ENCODE measurements at regions not wholly inside any gene's neighbourhood (a gene's known extent, or its start where the extent isn't known, plus 50 kb on each side); places are given as distances from the start of the nearest gene placed in this dataset.
"Not testable (repeated sequence)": the region's sequence is repeated elsewhere in the genome, so short reads cannot be mapped to it uniquely, and the experiment has no call there.

GRCh38 chr1:215287362-215287761 lies 204.8 kb downstream of the KCNK2 start:
- H3K27me3 Mint-ChIP-seq (ENCODE audit: low read depth): no peaks in the 10 kb centered on the region
- H3K4me3 Mint-ChIP-seq: no peak overlapping the region
- no peak for DNase-seq
- no peaks in the 10 kb centered on the region for H3K4me1 Mint-ChIP-seq (ENCODE audit: low read depth)
- H3K9me3 Mint-ChIP-seq: no peaks in the 10 kb centered on the region
- CTCF ChIA-PET: no interaction called here
- intact Hi-C loops (cut with micrococcal nuclease): no loop called here
- H3K36me3 Mint-ChIP-seq (ENCODE audit: low read depth): no peaks in the 10 kb centered on the region
- H3K27ac Mint-ChIP-seq: no peak overlapping the region

- CTCF ChIA-PET: no interaction called here
- H3K36me3 Mint-ChIP-seq (ENCODE audit: low read depth): no peaks in the 10 kb centered on the region
- intact Hi-C loops (cut with micrococcal nuclease): no loop called here
- no peaks in the 10 kb centered on the region for H3K4me1 Mint-ChIP-seq (ENCODE audit: low read depth)
- no peak overlapping the region for H3K4me3 Mint-ChIP-seq
- H3K9me3 Mint-ChIP-seq: peaks cover 7% of the 10 kb centered on the region
- no peaks in the 10 kb centered on the region for H3K27me3 Mint-ChIP-seq (ENCODE audit: low read depth)
- no peak for DNase-seq
- no peak overlapping the region for H3K27ac Mint-ChIP-seq
These were observed 207.5 kb downstream of the KCNK2 start for GRCh38 chr1:215290018-215290417.

GRCh38 chr1:215292932-215293331 lies 210.4 kb downstream of the KCNK2 start:
- Mint-ChIP-seq H3K9me3 (peaks cover 9% of the 10 kb centered on the region), H3K27me3 (ENCODE audit: low read depth) (no peaks in the 10 kb centered on the region), H3K4me1 (ENCODE audit: low read depth) (no peaks in the 10 kb centered on the region), H3K36me3 (ENCODE audit: low read depth) (no peaks in the 10 kb centered on the region), H3K4me3 (no peak overlapping the region), H3K27ac (no peak overlapping the region)
- CTCF ChIA-PET: no interaction called here
- DNase-seq: no peak
- intact Hi-C loops (cut with micrococcal nuclease): no loop called here

DNA sequence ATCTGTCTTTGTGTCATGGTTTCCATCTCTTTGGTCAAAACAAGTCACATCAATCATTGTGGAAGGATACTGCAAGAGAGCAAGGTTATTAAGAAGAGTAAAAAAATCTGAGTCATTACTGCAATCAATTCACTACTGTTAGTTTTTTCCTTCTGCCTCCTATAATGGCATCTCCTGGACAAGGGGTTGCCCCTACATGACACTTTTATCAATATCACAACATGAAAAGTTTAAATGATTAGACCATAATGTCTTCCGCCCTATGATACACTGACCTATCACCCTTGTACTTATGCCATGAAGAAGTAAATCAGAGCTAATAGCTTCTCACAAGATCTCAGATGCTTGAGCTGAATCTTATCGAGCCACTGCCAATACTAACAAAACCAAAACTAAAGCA lies 223.9 kb downstream of the KCNK2 start:
- Mint-ChIP-seq H3K4me3 (no peak overlapping the region), H3K36me3 (ENCODE audit: low read depth) (no peaks in the 10 kb centered on the region), H3K4me1 (ENCODE audit: low read depth) (no peaks in the 10 kb centered on the region), H3K9me3 (no peaks in the 10 kb centered on the region), H3K27ac (no peak overlapping the region), H3K27me3 (ENCODE audit: low read depth) (no peaks in the 10 kb centered on the region)
- DNase-seq: no peak
- CTCF ChIA-PET: interaction anchor here (0.7 kb wide), 1 partner anchor 222 kb away, joined by 3 read pairs; no protein-coding TSS in a partner anchor
- intact Hi-C loops (cut with micrococcal nuclease): no loop called here

DNA sequence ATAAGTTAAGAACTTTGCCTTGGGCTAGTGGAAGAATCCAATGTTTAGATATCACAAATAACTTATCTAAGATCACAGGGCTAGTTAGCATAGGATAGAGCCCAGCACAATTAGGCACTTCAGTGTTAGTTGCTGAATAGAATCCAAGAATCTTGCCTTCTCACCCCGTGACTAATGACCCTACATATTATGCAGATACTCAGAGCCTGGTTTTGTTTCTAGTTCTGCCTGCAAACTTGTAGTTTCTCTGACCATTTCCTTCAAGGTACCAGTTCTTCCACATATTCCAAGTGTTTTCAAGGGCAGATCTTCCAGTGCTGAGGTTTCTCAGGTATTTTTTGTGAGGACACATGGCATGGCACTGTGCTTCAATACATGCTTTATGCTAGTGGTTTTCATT lies 239.3 kb downstream of the KCNK2 start:
- Mint-ChIP-seq H3K27ac (no peak overlapping the region), H3K36me3 (ENCODE audit: low read depth) (peaks cover 2% of the 10 kb centered on the region), H3K4me1 (ENCODE audit: low read depth) (no peaks in the 10 kb centered on the region), H3K27me3 (ENCODE audit: low read depth) (no peaks in the 10 kb centered on the region), H3K4me3 (no peak overlapping the region), H3K9me3 (peaks cover 6% of the 10 kb centered on the region)
- intact Hi-C loops (cut with micrococcal nuclease): no loop called here
- DNase-seq: no peak
- CTCF ChIA-PET: no interaction called here

- intact Hi-C loops (cut with micrococcal nuclease); H3K4me3 Mint-ChIP-seq; H3K4me1 Mint-ChIP-seq (ENCODE audit: low read depth); DNase-seq; H3K27ac Mint-ChIP-seq; H3K9me3 Mint-ChIP-seq; H3K27me3 Mint-ChIP-seq (ENCODE audit: low read depth); CTCF ChIA-PET; H3K36me3 Mint-ChIP-seq (ENCODE audit: low read depth): not testable (repeated sequence)
These were observed 241.5 kb downstream of the KCNK2 start for GRCh38 chr1:215323992-215324391.

DNA sequence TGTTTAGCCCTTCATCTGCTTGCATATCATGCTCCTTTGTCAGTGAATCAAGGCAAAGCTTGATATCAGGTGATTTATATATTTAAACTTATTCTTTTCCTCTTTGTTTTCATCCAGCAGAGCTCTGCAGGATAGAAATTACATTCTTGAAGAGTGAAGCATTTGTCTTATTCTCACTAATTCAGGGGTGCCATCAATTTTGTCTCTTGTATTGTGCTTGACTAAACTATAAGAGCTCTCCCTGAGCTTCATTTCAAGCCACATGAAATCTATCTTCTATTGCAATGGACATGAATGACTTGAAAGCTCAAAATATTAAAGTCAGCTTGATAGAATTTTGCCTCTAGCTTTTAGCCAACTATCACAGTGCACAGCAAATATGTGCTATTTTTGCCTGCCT lies 236.7 kb upstream of the KCTD3 start:
- intact Hi-C loops (cut with micrococcal nuclease): no loop called here
- Mint-ChIP-seq H3K36me3 (ENCODE audit: low read depth) (no peaks in the 10 kb centered on the region), H3K27me3 (ENCODE audit: low read depth) (no peaks in the 10 kb centered on the region), H3K4me3 (no peak overlapping the region), H3K9me3 (no peaks in the 10 kb centered on the region), H3K27ac (no peak overlapping the region), H3K4me1 (ENCODE audit: low read depth) (no peaks in the 10 kb centered on the region)
- DNase-seq: no peak
- CTCF ChIA-PET: no interaction called here

DNA sequence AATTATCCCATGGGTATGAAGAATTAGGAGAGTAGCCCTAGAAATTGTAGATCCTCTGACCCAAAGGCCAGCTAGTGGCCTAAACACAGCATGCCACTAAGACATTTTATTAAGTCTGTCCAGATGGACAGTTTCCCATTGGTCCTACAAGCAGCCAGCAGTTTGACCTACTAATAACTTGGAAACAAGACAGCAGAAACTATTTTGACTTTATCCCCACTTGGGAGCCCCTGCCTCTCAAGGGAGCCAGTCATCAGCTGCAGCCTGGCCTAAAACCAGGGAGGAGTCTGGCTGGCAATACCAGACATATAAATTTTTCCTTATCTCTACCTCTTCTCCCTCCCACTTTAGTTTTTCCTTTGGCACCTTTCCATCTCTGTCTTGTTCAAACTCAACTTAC lies 222.6 kb upstream of the KCTD3 start:
- no peak overlapping the region for H3K4me3 Mint-ChIP-seq
- peaks cover 9% of the 10 kb centered on the region for H3K27me3 Mint-ChIP-seq (ENCODE audit: low read depth)
- DNase-seq: no peak
- no peaks in the 10 kb centered on the region for H3K36me3 Mint-ChIP-seq (ENCODE audit: low read depth)
- H3K9me3 Mint-ChIP-seq: no peaks in the 10 kb centered on the region
- H3K27ac Mint-ChIP-seq: no peak overlapping the region
- CTCF ChIA-PET: no interaction called here
- no peaks in the 10 kb centered on the region for H3K4me1 Mint-ChIP-seq (ENCODE audit: low read depth)
- intact Hi-C loops (cut with micrococcal nuclease): no loop called here

- intact Hi-C loops (cut with micrococcal nuclease): no loop called here
- no peak overlapping the region for H3K27ac Mint-ChIP-seq
- no peak for DNase-seq
- CTCF ChIA-PET: no interaction called here
- no peaks in the 10 kb centered on the region for H3K36me3 Mint-ChIP-seq (ENCODE audit: low read depth)
- no peaks in the 10 kb centered on the region for H3K9me3 Mint-ChIP-seq
- no peak overlapping the region for H3K4me3 Mint-ChIP-seq
- peaks cover 9% of the 10 kb centered on the region for H3K27me3 Mint-ChIP-seq (ENCODE audit: low read depth)
- no peaks in the 10 kb centered on the region for H3K4me1 Mint-ChIP-seq (ENCODE audit: low read depth)
These were observed 221.9 kb upstream of the KCTD3 start for GRCh38 chr1:215345208-215345607.

- Mint-ChIP-seq H3K4me3 (no peak overlapping the region), H3K4me1 (ENCODE audit: low read depth) (no peaks in the 10 kb centered on the region), H3K27ac (no peak overlapping the region), H3K36me3 (ENCODE audit: low read depth) (no peaks in the 10 kb centered on the region), H3K27me3 (ENCODE audit: low read depth) (peaks cover 9% of the 10 kb centered on the region), H3K9me3 (no peaks in the 10 kb centered on the region)
- CTCF ChIA-PET: no interaction called here
- intact Hi-C loops (cut with micrococcal nuclease): no loop called here
- no peak for DNase-seq
These were observed 221.3 kb upstream of the KCTD3 start for GRCh38 chr1:215345766-215346165.

DNA sequence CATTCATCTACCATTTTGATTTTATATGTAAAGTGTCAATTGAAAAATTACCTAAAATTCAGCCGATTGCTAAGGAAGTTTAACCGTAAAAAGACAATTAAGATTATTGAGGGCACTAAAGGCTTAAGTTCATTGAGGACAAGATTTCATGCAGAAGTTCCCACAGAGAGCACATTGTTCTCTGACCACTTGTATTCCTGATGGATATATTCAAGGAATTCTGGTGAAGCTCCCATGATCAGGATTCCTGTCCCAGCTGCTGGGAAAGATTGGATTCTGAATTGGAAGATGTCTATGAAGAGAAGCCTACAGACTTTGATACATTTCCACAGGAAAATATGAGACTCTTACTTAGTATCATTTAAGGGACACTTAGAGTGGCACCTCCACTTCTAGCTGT lies 209.2 kb upstream of the KCTD3 start:
- Mint-ChIP-seq H3K4me3 (no peak overlapping the region), H3K27ac (no peak overlapping the region), H3K27me3 (ENCODE audit: low read depth) (no peaks in the 10 kb centered on the region), H3K36me3 (ENCODE audit: low read depth) (no peaks in the 10 kb centered on the region), H3K4me1 (ENCODE audit: low read depth) (peaks cover 3% of the 10 kb centered on the region), H3K9me3 (peaks cover 1% of the 10 kb centered on the region)
- DNase-seq: no peak
- CTCF ChIA-PET: no interaction called here
- intact Hi-C loops (cut with micrococcal nuclease): no loop called here

GRCh38 chr1:215358356-215358755 lies 208.7 kb upstream of the KCTD3 start:
- no peaks in the 10 kb centered on the region for H3K27me3 Mint-ChIP-seq (ENCODE audit: low read depth)
- intact Hi-C loops (cut with micrococcal nuclease): no loop called here
- no peak overlapping the region for H3K4me3 Mint-ChIP-seq
- H3K36me3 Mint-ChIP-seq (ENCODE audit: low read depth): no peaks in the 10 kb centered on the region
- peaks cover 3% of the 10 kb centered on the region for H3K4me1 Mint-ChIP-seq (ENCODE audit: low read depth)
- H3K27ac Mint-ChIP-seq: no peak overlapping the region
- CTCF ChIA-PET: no interaction called here
- DNase-seq: no peak
- peaks cover 1% of the 10 kb centered on the region for H3K9me3 Mint-ChIP-seq

- no peaks in the 10 kb centered on the region for H3K27me3 Mint-ChIP-seq (ENCODE audit: low read depth)
- no peaks in the 10 kb centered on the region for H3K4me1 Mint-ChIP-seq (ENCODE audit: low read depth)
- CTCF ChIA-PET: no interaction called here
- no peak overlapping the region for H3K27ac Mint-ChIP-seq
- no peak overlapping the region for H3K4me3 Mint-ChIP-seq
- H3K9me3 Mint-ChIP-seq: peaks cover 2% of the 10 kb centered on the region
- no peaks in the 10 kb centered on the region for H3K36me3 Mint-ChIP-seq (ENCODE audit: low read depth)
- intact Hi-C loops (cut with micrococcal nuclease): no loop called here
- DNase-seq: no peak
These were observed 207.1 kb upstream of the KCTD3 start for GRCh38 chr1:215360031-215360430.

DNA sequence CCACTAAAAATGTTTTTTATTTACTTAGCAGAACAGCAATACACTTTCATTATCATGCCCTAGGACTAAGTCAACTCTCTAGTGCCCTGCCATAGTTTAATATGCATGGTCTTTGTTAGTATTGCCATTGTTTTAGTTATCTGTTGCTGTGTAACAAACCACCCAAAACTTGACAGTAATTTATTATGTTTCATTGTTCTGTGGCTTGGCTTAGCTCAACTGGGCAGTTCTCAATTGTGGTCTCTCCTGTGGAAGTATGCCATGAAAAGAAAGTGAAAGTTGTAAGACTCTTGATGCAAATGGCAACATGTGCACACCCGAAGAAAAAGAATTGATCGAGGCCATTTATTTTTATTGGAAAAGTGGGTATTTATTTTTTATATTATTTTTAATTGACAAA lies 206.3 kb upstream of the KCTD3 start:
- H3K36me3 Mint-ChIP-seq (ENCODE audit: low read depth): no peaks in the 10 kb centered on the region
- H3K4me1 Mint-ChIP-seq (ENCODE audit: low read depth): no peaks in the 10 kb centered on the region
- no peak overlapping the region for H3K27ac Mint-ChIP-seq
- CTCF ChIA-PET: no interaction called here
- intact Hi-C loops (cut with micrococcal nuclease): no loop called here
- H3K9me3 Mint-ChIP-seq: peaks cover 1% of the 10 kb centered on the region
- no peaks in the 10 kb centered on the region for H3K27me3 Mint-ChIP-seq (ENCODE audit: low read depth)
- no peak overlapping the region for H3K4me3 Mint-ChIP-seq
- DNase-seq: no peak

Data from activated naive CD4-positive, alpha-beta T cell treated with anti-CD3 and anti-CD28 coated beads for 36 hours (primary cell).